Keratinocyte (primary cell): ENCODE measurements at regions not wholly inside any gene's neighbourhood (a gene's known extent, or its start where the extent isn't known, plus 50 kb on each side); places are given as distances from the start of the nearest gene placed in this dataset.
A peak's percentile ranks its signal among the peaks of the same experiment; 100 is the strongest.

Experiments used
- DNase-seq: peaks from one replicate; pipeline ENCODE4 v3.0.0-alpha.2; 2011; ENCODE audit warnings: low read depth, missing footprints, low spot score
- FAIRE-seq: peaks from 2 replicates; lab custom pipeline; 2011; peaks lifted over from hg19 to GRCh38; lab: Jason Lieb, UNC
- H2AFZ ChIP-seq: 2 replicates; pipeline ENCODE4 v1.6.0; 2012; ENCODE audit warnings: low read length, control low read depth, inconsistent platforms; ENCODE audit not compliant: control insufficient read depth
- H3K27ac ChIP-seq: 2 replicates; pipeline ENCODE4 v1.5.1; 2011; ENCODE audit warnings: low read length; ENCODE audit not compliant: control insufficient read depth, insufficient read depth
- H3K27me3 ChIP-seq: 3 replicates; pipeline ENCODE4 v1.6.0; 2011; ENCODE audit warnings: low read length; ENCODE audit not compliant: control insufficient read depth, insufficient read depth; ENCODE audit errors: extremely low read depth
- H3K36me3 ChIP-seq, 2 experiments: 2 replicates in 1 of 2; 3 replicates in 1 of 2; pipeline ENCODE4 v1.5.1; 2011; ENCODE audit warnings: low read length in 2 of 2, mild to moderate bottlenecking in 1 of 2; ENCODE audit not compliant: control insufficient read depth in 2 of 2, insufficient read depth in 2 of 2; ENCODE audit errors: extremely low read depth in 1 of 2
- H3K4me1 ChIP-seq: 3 replicates; pipeline ENCODE4 v1.5.1; 2011; ENCODE audit warnings: low read length; ENCODE audit not compliant: control insufficient read depth, insufficient read depth; ENCODE audit errors: extremely low read depth
- H3K4me2 ChIP-seq: 3 replicates; pipeline ENCODE4 v1.6.0; 2011; ENCODE audit warnings: low read depth, low read length; ENCODE audit not compliant: control insufficient read depth, insufficient read depth; ENCODE audit errors: extremely low read depth
- H3K4me3 ChIP-seq, 3 experiments: fragments of 200-600 bp in 1 of 3; sonication (generic) in 1 of 3; 2 replicates in 2 of 3; 3 replicates in 1 of 3; pipeline ENCODE4 v1.5.1; 2011 to 2016; ENCODE audit warnings: low read length in 3 of 3, mild to moderate bottlenecking in 3 of 3, control low read depth in 2 of 3, inconsistent platforms in 1 of 3, low read depth in 1 of 3, mixed read lengths in 1 of 3, mixed run types in 1 of 3, moderate library complexity in 1 of 3; ENCODE audit not compliant: control insufficient read depth in 2 of 3, insufficient read depth in 2 of 3; ENCODE audit errors: extremely low read depth in 1 of 3
- H3K79me2 ChIP-seq: 2 replicates; pipeline ENCODE4 v1.6.0; 2012; ENCODE audit warnings: low read length; ENCODE audit not compliant: control insufficient read depth, insufficient read depth
- H3K9ac ChIP-seq: 3 replicates; pipeline ENCODE4 v1.6.0; 2011; ENCODE audit warnings: low read length; ENCODE audit not compliant: control insufficient read depth, insufficient read depth; ENCODE audit errors: extremely low read depth
- H3K9me1 ChIP-seq: 3 replicates; pipeline ENCODE4 v1.6.0; 2011; ENCODE audit warnings: low read length; ENCODE audit not compliant: control insufficient read depth, insufficient read depth; ENCODE audit errors: extremely low read depth
- H3K9me3 ChIP-seq: 2 replicates; pipeline ENCODE4 v1.5.1; 2012; ENCODE audit warnings: low read depth, low read length; ENCODE audit not compliant: control insufficient read depth
- H4K20me1 ChIP-seq: 3 replicates; pipeline ENCODE4 v1.6.0; 2011; ENCODE audit warnings: low read length; ENCODE audit not compliant: control insufficient read depth, insufficient read depth; ENCODE audit errors: extremely low read depth
- CTCF ChIP-seq, 3 experiments: IDR thresholded peaks in 1 of 3; conservative IDR thresholded peaks in 1 of 3; optimal IDR thresholded peaks in 1 of 3; 2 replicates in 2 of 3; 3 replicates in 1 of 3; pipeline versions ENCODE3 to v1.5.1; 2011; ENCODE audit warnings: low read length in 3 of 3, mild to moderate bottlenecking in 3 of 3, moderate library complexity in 2 of 3, control low read depth in 1 of 3, inconsistent platforms in 1 of 3; ENCODE audit not compliant: insufficient read depth in 2 of 3; ENCODE audit errors: extremely low read depth in 1 of 3
- EZH2 ChIP-seq: IDR thresholded peaks from one replicate; pipeline ENCODE4 v1.6.1; 2012; ENCODE audit warnings: inconsistent platforms, mild to moderate bottlenecking, low read length, moderate library complexity
- dilution Hi-C: fragments of 300-500 bp; cut with MboI; formaldehyde crosslinking; loops from one replicate; pipeline ENCODE4 v1.7.0; 2020; ENCODE audit warnings: low sequenced_read_pairs; ENCODE audit not compliant: extremely low pct_ligation_motif_present

- dilution Hi-C loops, result no loop called here
- DNase-seq (peak; percentile 28), FAIRE-seq (peak; percentile 69)
- H4K20me1 ChIP-seq, result no peaks in the 10 kb centered on the region
- H3K9me3 ChIP-seq, result no peaks in the 10 kb centered on the region
- no peak overlapping the region for H3K27ac ChIP-seq
- H3K4me3 ChIP-seq, result no peak overlapping the region
- no peak overlapping the region for H3K9ac ChIP-seq
- H3K4me1 ChIP-seq, result peaks cover 13% of the 10 kb centered on the region
- no peaks in the 10 kb centered on the region for H3K36me3 ChIP-seq
- no peak overlapping the region for H2AFZ ChIP-seq
- H3K4me2 ChIP-seq, result peak overlapping the region; percentile 4
- no peaks in the 10 kb centered on the region for H3K27me3 ChIP-seq
- no peaks in the 10 kb centered on the region for H3K9me1 ChIP-seq
- no peaks in the 10 kb centered on the region for H3K79me2 ChIP-seq
- TF ChIP-seq CTCF (optimal IDR thresholded peaks at IDR 0.05 in 1 of 3, IDR thresholded peaks at IDR 0.05 in 1 of 3, conservative IDR thresholded peaks at IDR 0.05 in 1 of 3; ENCODE audit: extremely low read depth in 1 of 3, insufficient read depth in 2 of 3, low read length in 3 of 3) (no peak), EZH2 (no peak)
Observed at GRCh38 chr10:31146491-31147209, 115.0 kb upstream of the ZNF438 start.

GRCh38 chr10:31147210-31147608 is 115.5 kb upstream of the ZNF438 start:
- no peaks in the 10 kb centered on the region for H3K9me3 ChIP-seq
- H3K36me3 ChIP-seq, result no peaks in the 10 kb centered on the region
- no peaks in the 10 kb centered on the region for H3K9me1 ChIP-seq
- H3K9ac ChIP-seq, result no peak overlapping the region
- FAIRE-seq (peak; percentile 70), DNase-seq (peak; percentile 21)
- dilution Hi-C loops, result no loop called here
- TF ChIP-seq CTCF (optimal IDR thresholded peaks at IDR 0.05 in 1 of 3, IDR thresholded peaks at IDR 0.05 in 1 of 3, conservative IDR thresholded peaks at IDR 0.05 in 1 of 3; ENCODE audit: extremely low read depth in 1 of 3, insufficient read depth in 2 of 3, low read length in 3 of 3) (no peak), EZH2 (no peak)
- H3K27me3 ChIP-seq, result no peaks in the 10 kb centered on the region
- H4K20me1 ChIP-seq, result no peaks in the 10 kb centered on the region
- H3K79me2 ChIP-seq, result no peaks in the 10 kb centered on the region
- peaks cover 13% of the 10 kb centered on the region for H3K4me1 ChIP-seq
- H3K4me2 ChIP-seq, result peak overlapping the region; percentile 4
- no peak overlapping the region for H2AFZ ChIP-seq
- H3K4me3 ChIP-seq, result no peak overlapping the region
- no peak overlapping the region for H3K27ac ChIP-seq
